Fibroblast of peridontal ligament (primary cell): ENCODE measurements at regions not wholly inside any gene's neighbourhood (a gene's known extent, or its start where the extent isn't known, plus 50 kb on each side); places are given as distances from the start of the nearest gene placed in this dataset.
"Not testable (repeated sequence)": the region's sequence is repeated elsewhere in the genome, so short reads cannot be mapped to it uniquely, and the experiment has no call there.

Experiments used
- DNase-seq: peaks from one replicate; pipeline ENCODE4 v3.0.0-alpha.2; 2010; ENCODE audit errors: extremely low read depth

DNA sequence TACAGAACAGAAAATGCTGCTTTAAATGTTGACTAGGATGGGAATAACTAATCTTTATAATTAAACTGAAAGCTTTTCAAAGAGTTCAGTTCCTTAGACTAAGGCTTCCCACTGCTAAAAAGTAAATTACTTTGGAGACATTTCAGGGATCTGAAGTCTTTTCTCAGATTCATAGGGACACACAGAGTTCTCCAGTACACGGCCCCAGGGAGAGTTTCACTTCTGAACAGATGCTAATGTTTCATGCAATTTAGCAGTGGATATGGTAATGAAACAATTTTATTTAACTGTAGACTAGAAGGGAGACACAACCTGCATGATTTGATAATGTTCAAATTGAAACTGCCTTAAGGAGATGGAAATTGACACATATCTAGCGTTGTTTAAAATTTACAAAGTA is 1282.6 kb downstream of the NCAM2 start:
- DNase-seq, result no peak

GRCh38 chr21:22288885-22289499 is 1290.8 kb downstream of the NCAM2 start:
- DNase-seq, result no peak

DNA sequence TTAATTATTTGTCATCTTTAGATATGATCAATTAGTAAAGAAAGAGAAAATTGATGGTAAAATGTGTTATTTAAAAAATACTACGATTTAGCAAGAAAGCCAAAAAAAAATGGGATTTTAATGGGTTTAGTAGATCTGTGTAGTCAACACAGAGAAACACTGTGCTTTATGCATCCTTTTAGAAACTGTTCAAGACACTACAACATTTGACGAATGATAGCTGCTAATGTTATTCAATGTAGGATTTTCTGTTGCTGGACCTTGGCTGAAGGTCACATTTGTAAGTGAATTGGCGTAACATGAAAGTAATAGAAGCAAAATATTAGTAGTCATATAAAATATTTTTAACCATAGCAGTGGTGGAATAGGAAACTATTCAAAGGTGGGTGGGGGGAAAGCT is 1293.9 kb downstream of the NCAM2 start:
- no peak for DNase-seq

- no peak for DNase-seq
These were observed 1299.4 kb downstream of the NCAM2 start for GRCh38 chr21:22297575-22297974.

DNA sequence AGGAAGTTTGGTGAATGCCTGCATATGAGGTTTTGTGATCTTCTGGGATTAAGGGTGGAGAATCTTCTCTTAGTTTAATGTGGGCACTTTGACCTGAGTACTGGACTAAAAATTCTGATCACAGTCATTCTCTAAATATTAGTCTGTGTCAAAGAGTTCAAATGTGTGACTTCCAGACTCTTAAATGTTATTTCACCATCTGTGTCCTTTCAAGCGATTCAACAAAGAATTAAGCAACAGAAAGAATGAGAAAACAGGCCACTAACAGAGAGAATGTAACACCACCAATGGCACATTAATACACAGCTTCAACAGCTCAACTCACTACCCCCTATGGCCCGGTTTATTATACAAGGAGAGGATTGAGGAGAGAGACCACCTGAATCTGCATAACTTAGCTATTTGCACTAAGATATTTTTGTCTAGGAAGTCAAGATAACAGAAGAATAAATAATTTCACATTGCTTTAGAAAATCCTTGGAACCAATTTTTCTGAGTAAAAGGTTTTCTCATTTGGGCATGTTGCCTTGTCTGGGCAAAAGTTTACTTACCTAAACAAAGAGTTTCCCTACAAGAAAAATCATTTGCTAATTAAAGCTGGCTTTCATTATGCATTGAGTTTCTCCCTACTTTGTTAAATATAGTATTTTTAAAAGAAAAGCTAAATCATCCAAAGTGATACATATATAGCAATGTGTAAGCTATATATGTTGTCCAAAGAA is 1313.7 kb downstream of the NCAM2 start:
- no peak for DNase-seq

- DNase-seq, result no peak
These were observed 1316.8 kb downstream of the NCAM2 start for GRCh38 chr21:22314963-22315362.

DNA sequence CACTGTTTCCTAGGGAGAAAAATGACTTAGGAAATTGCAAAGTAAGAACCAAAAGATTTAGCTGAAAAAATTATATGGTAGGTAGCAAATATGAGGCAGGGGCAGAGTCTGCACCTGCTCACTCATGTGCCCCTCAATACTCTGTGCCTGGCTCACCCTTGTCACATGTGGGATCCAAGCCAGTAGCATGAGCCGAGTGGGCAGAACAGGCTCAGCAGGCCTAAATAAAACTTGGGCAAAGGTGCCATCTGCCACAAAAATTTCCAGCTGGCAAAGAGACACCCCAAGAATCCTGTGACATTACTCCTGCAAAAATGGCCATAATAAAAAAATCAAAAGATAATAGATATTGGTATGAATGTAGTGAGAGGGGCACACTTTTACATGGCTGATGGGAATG is 1321.2 kb downstream of the NCAM2 start:
- no peak for DNase-seq

GRCh38 chr21:22342889-22343288 is 1344.7 kb downstream of the NCAM2 start:
- no peak for DNase-seq

DNA sequence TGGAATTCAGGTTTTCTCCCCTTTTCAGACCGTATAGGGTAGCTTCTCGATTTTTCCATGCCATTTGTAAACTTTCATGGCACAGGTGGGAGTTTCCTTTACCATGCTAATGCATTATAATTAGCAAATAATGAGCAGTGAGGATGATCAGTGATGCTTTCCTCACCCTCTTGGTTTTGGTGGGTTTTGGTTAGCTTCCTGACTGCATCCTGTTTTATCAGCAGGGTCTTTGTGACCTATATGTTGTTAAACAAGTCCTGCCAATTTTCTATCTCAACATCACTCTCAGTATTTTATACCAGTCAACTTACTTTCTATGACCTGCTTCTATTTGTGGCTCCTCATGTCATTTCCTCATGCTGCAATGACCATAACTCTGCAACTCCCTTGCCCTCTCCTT is 1345.1 kb downstream of the NCAM2 start:
- no peak for DNase-seq

DNA sequence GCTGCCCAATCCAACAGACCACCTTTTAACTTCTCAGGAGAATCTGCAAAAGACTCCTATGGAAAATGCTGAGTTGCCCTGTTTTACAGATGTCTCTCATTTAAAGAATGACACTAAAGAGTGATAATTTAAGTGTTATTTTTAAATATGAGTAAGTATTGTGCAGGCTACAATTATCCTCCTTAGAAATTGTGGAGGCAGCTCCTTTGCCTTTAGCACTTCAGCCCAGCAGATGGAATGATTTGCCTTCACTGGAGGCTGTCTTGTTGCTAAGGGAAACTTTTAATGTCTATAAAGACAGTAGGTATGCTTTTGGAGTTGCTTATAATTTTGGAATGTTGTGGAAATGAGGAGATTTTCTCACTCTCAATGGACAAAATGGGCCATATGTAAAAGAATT is 1345.5 kb downstream of the NCAM2 start:
- DNase-seq, result no peak

GRCh38 chr21:22345624-22346023 is 1347.4 kb downstream of the NCAM2 start:
- DNase-seq, result no peak

GRCh38 chr21:22346576-22346975 is 1348.4 kb downstream of the NCAM2 start:
- DNase-seq, result no peak

DNA sequence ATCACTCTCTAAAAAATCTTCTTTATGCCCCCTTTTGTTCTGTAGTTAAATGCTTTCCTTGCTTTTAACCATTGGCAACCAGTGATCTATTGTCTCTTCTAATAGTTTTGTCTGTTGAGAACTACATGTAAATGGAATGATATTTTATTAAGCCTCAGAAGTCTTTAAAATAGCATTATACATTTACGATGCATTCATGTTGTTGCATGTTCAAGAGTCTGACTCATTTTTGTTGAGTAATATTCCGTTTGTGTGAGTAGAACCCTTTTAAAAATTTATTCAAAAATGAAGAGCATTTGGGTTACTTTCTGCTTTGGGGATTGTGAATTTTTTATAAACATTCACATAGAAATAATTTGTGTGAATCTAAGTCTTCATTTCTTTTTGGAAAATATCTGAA is 1352.9 kb downstream of the NCAM2 start:
- DNase-seq, result no peak

- DNase-seq, result no peak
These were observed 1353.9 kb downstream of the NCAM2 start for GRCh38 chr21:22352088-22352487.

- DNase-seq, result no peak
These were observed 1357.7 kb downstream of the NCAM2 start for GRCh38 chr21:22355949-22356348.

GRCh38 chr21:22356663-22357062 is 1358.5 kb downstream of the NCAM2 start:
- DNase-seq, result no peak

- not testable (repeated sequence) for DNase-seq
These were observed 1361.4 kb downstream of the NCAM2 start for GRCh38 chr21:22359599-22359998.

DNA sequence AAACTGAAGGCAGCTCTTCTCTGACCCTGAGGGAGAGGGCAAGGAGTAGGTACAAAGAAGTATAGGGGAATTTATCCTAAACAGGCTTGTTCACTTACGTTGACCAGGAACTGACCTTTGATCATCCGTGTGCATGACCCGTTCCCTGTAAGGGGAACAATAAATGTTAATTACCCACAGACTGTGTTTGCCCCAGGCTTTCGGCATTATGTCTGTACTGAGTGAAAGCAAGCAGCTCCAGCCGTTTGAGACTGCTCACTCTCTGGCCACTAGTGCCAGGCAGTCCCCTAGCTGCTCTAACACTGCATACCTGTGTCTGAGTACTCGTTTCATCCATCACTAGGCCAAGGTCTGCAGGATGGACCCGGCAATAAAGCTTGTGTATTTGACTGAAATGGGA is 1365.3 kb downstream of the NCAM2 start:
- no peak for DNase-seq

DNA sequence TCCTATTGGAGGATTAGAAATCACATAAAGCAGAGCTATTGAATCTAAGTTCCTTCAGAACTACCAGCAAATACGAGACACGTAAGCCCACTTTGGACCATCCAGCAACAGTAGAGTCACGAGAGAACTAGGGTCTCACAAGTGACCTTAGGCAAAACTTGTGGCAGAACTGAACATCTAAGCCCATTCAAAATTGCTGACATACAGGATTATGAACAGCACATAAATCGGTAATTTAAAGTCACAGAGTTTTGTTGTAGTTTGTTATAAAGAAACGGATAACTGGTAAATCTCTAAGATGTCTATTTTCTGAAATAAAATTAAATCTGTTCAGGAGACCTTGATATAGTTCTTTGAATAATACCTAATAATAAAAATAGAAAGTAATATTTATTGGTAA is 1366.0 kb downstream of the NCAM2 start:
- DNase-seq, result no peak

GRCh38 chr21:22374218-22374969 is 1376.2 kb downstream of the NCAM2 start:
- no peak for DNase-seq

GRCh38 chr21:22377795-22378194 is 1379.6 kb downstream of the NCAM2 start:
- not testable (repeated sequence) for DNase-seq

DNA sequence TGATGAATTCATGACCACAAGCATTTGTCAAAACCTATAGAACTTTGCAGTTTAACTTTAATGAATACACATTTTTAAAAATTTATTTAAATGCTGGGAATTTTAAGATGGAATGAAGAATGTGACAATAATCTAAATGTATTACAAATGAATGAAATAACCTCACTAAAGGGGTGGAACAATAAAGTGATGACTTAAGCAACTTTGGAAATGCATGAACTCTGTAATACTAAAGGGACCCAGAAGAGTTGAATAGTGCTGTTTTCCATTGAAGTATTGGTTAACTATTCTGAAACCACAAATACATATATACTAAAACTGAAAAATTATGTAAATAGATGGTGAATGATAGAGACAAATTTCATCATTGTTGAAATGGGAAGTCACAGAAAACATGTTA is 1395.1 kb downstream of the NCAM2 start:
- no peak for DNase-seq

GRCh38 chr21:22395965-22396364 is 1397.8 kb downstream of the NCAM2 start:
- no peak for DNase-seq
